Loucy (cell line): ENCODE measurements at regions not wholly inside any gene's neighbourhood (a gene's known extent, or its start where the extent isn't known, plus 50 kb on each side); places are given as distances from the start of the nearest gene placed in this dataset.

ENCODE experiments used
- H2AFZ ChIP-seq: fragments of 200-600 bp; sonication (generic); 2 replicates; pipeline ENCODE4 v1.6.0; 2016; ENCODE audit warnings: antibody characterized with exemption, mild to moderate bottlenecking, low read length, moderate library complexity
- H3F3A ChIP-seq: fragments of 200-600 bp; 2 replicates; pipeline ENCODE4 v1.6.0; 2016; ENCODE audit warnings: antibody characterized with exemption, low read depth, mild to moderate bottlenecking
- H3K27me3 ChIP-seq: fragments of 200-600 bp; sonication (generic); 2 replicates; pipeline ENCODE4 v1.6.1; 2014; ENCODE audit warnings: low read length, mild to moderate bottlenecking; ENCODE audit not compliant: insufficient read depth, poor library complexity, severe bottlenecking
- H3K36me3 ChIP-seq: fragments of 200-600 bp; sonication (generic); 2 replicates; pipeline ENCODE4 v1.6.1; 2016; ENCODE audit warnings: low read length; ENCODE audit not compliant: insufficient read depth
- H3K4me1 ChIP-seq: fragments of 200-600 bp; sonication (generic); 2 replicates; pipeline ENCODE4 v1.5.1; 2014; ENCODE audit warnings: low read length, mild to moderate bottlenecking; ENCODE audit not compliant: insufficient read depth, poor library complexity, severe bottlenecking
- H3K4me2 ChIP-seq: fragments of 200-600 bp; sonication (generic); 2 replicates; pipeline ENCODE4 v1.6.0; 2014; ENCODE audit warnings: antibody characterized with exemption, low read length, low read depth, mild to moderate bottlenecking; ENCODE audit not compliant: poor library complexity, severe bottlenecking
- H3K4me3 ChIP-seq: fragments of 200-600 bp; sonication (generic); 2 replicates; pipeline ENCODE4 v1.5.1; 2014; ENCODE audit warnings: low read length, mild to moderate bottlenecking, mixed read lengths; ENCODE audit not compliant: poor library complexity, severe bottlenecking
- H3K79me2 ChIP-seq: fragments of 200-600 bp; sonication (generic); 2 replicates; pipeline ENCODE4 v1.6.1; 2014; ENCODE audit warnings: low read length; ENCODE audit not compliant: insufficient read depth
- H3K9ac ChIP-seq: fragments of 200-600 bp; sonication (generic); 2 replicates; pipeline ENCODE4 v1.6.0; 2014; ENCODE audit warnings: mild to moderate bottlenecking, low read depth, low read length, moderate library complexity; ENCODE audit not compliant: poor library complexity, severe bottlenecking
- H3K9me2 ChIP-seq: fragments of 200-600 bp; sonication (generic); replicated peaks from 2 replicates; pipeline ENCODE4 v1.6.1; 2016; ENCODE audit warnings: low read depth, low read length, mixed read lengths
- H3K9me3 ChIP-seq: fragments of 200-600 bp; sonication (generic); 2 replicates; pipeline ENCODE4 v1.6.1; 2014; ENCODE audit warnings: mild to moderate bottlenecking, antibody characterized with exemption, low read length, low read depth; ENCODE audit not compliant: insufficient read depth
- H4K20me1 ChIP-seq: fragments of 200-600 bp; sonication (generic); 2 replicates; pipeline ENCODE4 v1.6.0; 2014; ENCODE audit warnings: antibody characterized with exemption, low read length, mild to moderate bottlenecking; ENCODE audit not compliant: insufficient read depth, poor library complexity, severe bottlenecking
- CTCF ChIP-seq: fragments of 200-600 bp; sonication (generic); conservative IDR thresholded peaks from 2 replicates; pipeline ENCODE4 v1.5.1; 2014; ENCODE audit warnings: mild to moderate bottlenecking, antibody characterized with exemption, low read length
- EZH2phosphoT487 ChIP-seq: fragments of 200-600 bp; IDR thresholded peaks from 2 replicates; pipeline ENCODE4 v1.6.1; 2018; ENCODE audit warnings: antibody characterized with exemption, mild to moderate bottlenecking, moderate library complexity, borderline replicate concordance

GRCh38 chr6:96458771-96459170 lies 62.8 kb upstream of the UFL1 start:
- H3K9me3 ChIP-seq, result no peaks in the 10 kb centered on the region
- H3K79me2 ChIP-seq, result no peaks in the 10 kb centered on the region
- H3F3A ChIP-seq, result no peaks in the 10 kb centered on the region
- H3K4me1 ChIP-seq, result no peaks in the 10 kb centered on the region
- no peaks in the 10 kb centered on the region for H3K9me2 ChIP-seq
- no peak overlapping the region for H2AFZ ChIP-seq
- H4K20me1 ChIP-seq, result no peaks in the 10 kb centered on the region
- no peak overlapping the region for H3K9ac ChIP-seq
- no peak overlapping the region for H3K4me3 ChIP-seq
- H3K27me3 ChIP-seq, result no peaks in the 10 kb centered on the region
- no peaks in the 10 kb centered on the region for H3K36me3 ChIP-seq
- no peak overlapping the region for H3K4me2 ChIP-seq
- TF ChIP-seq CTCF (no peak), EZH2phosphoT487 (no peak)

GRCh38 chr6:96460052-96460700 lies 61.4 kb upstream of the UFL1 start:
- TF ChIP-seq CTCF (no peak), EZH2phosphoT487 (no peak)
- no peaks in the 10 kb centered on the region for H3K9me3 ChIP-seq
- H3K27me3 ChIP-seq, result no peaks in the 10 kb centered on the region
- no peaks in the 10 kb centered on the region for H3K36me3 ChIP-seq
- H3K4me2 ChIP-seq, result no peak overlapping the region
- no peaks in the 10 kb centered on the region for H3K9me2 ChIP-seq
- H3K79me2 ChIP-seq, result no peaks in the 10 kb centered on the region
- H3K9ac ChIP-seq, result no peak overlapping the region
- no peaks in the 10 kb centered on the region for H3F3A ChIP-seq
- no peaks in the 10 kb centered on the region for H4K20me1 ChIP-seq
- H2AFZ ChIP-seq, result no peak overlapping the region
- H3K4me1 ChIP-seq, result no peaks in the 10 kb centered on the region
- H3K4me3 ChIP-seq, result no peak overlapping the region

- no peaks in the 10 kb centered on the region for H3K9me2 ChIP-seq
- H3K79me2 ChIP-seq, result no peaks in the 10 kb centered on the region
- no peaks in the 10 kb centered on the region for H4K20me1 ChIP-seq
- no peaks in the 10 kb centered on the region for H3K4me1 ChIP-seq
- no peaks in the 10 kb centered on the region for H3K36me3 ChIP-seq
- H2AFZ ChIP-seq, result no peak overlapping the region
- TF ChIP-seq EZH2phosphoT487 (no peak), CTCF (no peak)
- no peak overlapping the region for H3K4me3 ChIP-seq
- H3K9me3 ChIP-seq, result no peaks in the 10 kb centered on the region
- H3K9ac ChIP-seq, result no peak overlapping the region
- no peaks in the 10 kb centered on the region for H3F3A ChIP-seq
- no peak overlapping the region for H3K4me2 ChIP-seq
- no peaks in the 10 kb centered on the region for H3K27me3 ChIP-seq
Observed at GRCh38 chr6:96465321-96465903, 56.2 kb upstream of the UFL1 start.
